ENCODE measurements at regions not wholly inside any gene's neighbourhood (a gene's known extent, or its start where the extent isn't known, plus 50 kb on each side); places are given as distances from the start of the nearest gene placed in this dataset.
A peak's percentile ranks its signal among the peaks of the same experiment; 100 is the strongest.

- no peak for TF ChIP-seq TOE1 (IDR thresholded peaks at IDR 0.05; ENCODE audit: borderline replicate concordance)
- no peak for TF ChIP-seq TOE1 (CRISPR knock-in tag; IDR thresholded peaks at IDR 0.05; ENCODE audit: borderline replicate concordance, low read depth)
- TF ChIP-seq STAT5B (CRISPR knock-in tag; IDR thresholded peaks at IDR 0.05), result no peak
- no peak for TF ChIP-seq SRSF1 (IDR thresholded peaks at IDR 0.05; ENCODE audit: low read depth, low read length)
- TF ChIP-seq CREB3L1 (IDR thresholded peaks at IDR 0.05; ENCODE audit: borderline replicate concordance, low read depth), result no peak
- peak; percentile 17 for TF ChIP-seq ZFP36 (IDR thresholded peaks at IDR 0.05; ENCODE audit: low read depth, low read length, partially characterized antibody)
- peak; percentile 21 for TF ChIP-seq RBM25 (IDR thresholded peaks at IDR 0.05; ENCODE audit: low read depth, low read length, severe bottlenecking)
- TF ChIP-seq BCOR (IDR thresholded peaks at IDR 0.05), result peak; percentile 51; the same call in 1 of the 2 replicates
- no peak for TF ChIP-seq ZC3H4 (CRISPR knock-in tag; IDR thresholded peaks at IDR 0.05; ENCODE audit: borderline replicate concordance)
- no peak for TF ChIP-seq BRD9 (IDR thresholded peaks at IDR 0.05; ENCODE audit: low read depth, partially characterized antibody)
- TF ChIP-seq, protein P1, sequence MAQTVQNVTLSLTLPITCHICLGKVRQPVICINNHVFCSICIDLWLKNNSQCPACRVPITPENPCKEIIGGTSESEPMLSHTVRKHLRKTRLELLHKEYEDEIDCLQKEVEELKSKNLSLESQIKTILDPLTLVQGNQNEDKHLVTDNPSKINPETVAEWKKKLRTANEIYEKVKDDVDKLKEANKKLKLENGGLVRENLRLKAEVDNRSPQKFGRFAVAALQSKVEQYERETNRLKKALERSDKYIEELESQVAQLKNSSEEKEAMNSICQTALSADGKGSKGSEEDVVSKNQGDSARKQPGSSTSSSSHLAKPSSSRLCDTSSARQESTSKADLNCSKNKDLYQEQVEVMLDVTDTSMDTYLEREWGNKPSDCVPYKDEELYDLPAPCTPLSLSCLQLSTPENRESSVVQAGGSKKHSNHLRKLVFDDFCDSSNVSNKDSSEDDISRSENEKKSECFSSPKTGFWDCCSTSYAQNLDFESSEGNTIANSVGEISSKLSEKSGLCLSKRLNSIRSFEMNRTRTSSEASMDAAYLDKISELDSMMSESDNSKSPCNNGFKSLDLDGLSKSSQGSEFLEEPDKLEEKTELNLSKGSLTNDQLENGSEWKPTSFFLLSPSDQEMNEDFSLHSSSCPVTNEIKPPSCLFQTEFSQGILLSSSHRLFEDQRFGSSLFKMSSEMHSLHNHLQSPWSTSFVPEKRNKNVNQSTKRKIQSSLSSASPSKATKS (CRISPR knock-in tag; IDR thresholded peaks at IDR 0.05), result no peak
- H4K20me1 ChIP-seq (replicated peaks; ENCODE audit: control insufficient read depth, insufficient read depth, low read length), result peaks cover 21% of the 10 kb centered on the region; the same call in 1 of the 2 replicates
Measured at GRCh38 chr3:13211605-13212210, 138.5 kb upstream of the IQSEC1 start.

More at GRCh38 chr3:13211605-13212210, 138.5 kb upstream of the IQSEC1 start:
- no peak for ATAC-seq
- no peak overlapping the region for H3K4me3 ChIP-seq
- in situ Hi-C loops (cut with MboI), result no loop called here
- no peak overlapping the region for H2AFZ ChIP-seq (ENCODE audit: low read depth, low read length)
- H3K27ac ChIP-seq (ENCODE audit: extremely low read depth, low read depth, low read length), result no peak overlapping the region
- ChIA-PET POLR2A (no interaction called here), CTCF (ENCODE audit: low intra/inter-chr PET ratio) (no interaction called here)
- no peaks in the 10 kb centered on the region for H3K79me2 ChIP-seq (ENCODE audit: control insufficient read depth, insufficient read depth, low read length)
- no TSS peak for BruUV-seq (replicated peaks)
- H3K9me1 ChIP-seq (ENCODE audit: control insufficient read depth, insufficient read depth, low read length), result peaks cover 4% of the 10 kb centered on the region
- no peak for FAIRE-seq
- no peak overlapping the region for H3K9ac ChIP-seq (ENCODE audit: insufficient read depth in 1 of 2, low read depth in 2 of 2, low read length in 2 of 2)
- no peaks in the 10 kb centered on the region for H3K9me3 ChIP-seq (replicated peaks; ENCODE audit: control insufficient read depth, insufficient read depth, low read depth, low read length)
- intact Hi-C loops (cut with micrococcal nuclease), result no loop called here
- 8% methylated on average over 16 of the region's 16 CpGs for WGBS (ENCODE audit: insufficient coverage, low coverage, missing lambda C conversion rate)
- H3K27me3 ChIP-seq (ENCODE audit: control insufficient read depth in 2 of 2, insufficient read depth in 2 of 2, low read length in 2 of 2), result peaks cover 72 to 95% of the 10 kb centered on the region in 2 experiments
- H3K36me3 ChIP-seq (ENCODE audit: control insufficient read depth, insufficient read depth, low read length), result no peaks in the 10 kb centered on the region
- DNase-seq (ENCODE audit: extremely low read depth in 1 of 4, low spot score in 3 of 4), result no peak
- H3K4me1 ChIP-seq (replicated peaks in 1 of 2; ENCODE audit: control insufficient read depth in 2 of 2, insufficient read depth in 2 of 2, low read length in 2 of 2), result no peaks in the 10 kb centered on the region; a peak in 1 of 5 replicates
- H3K4me2 ChIP-seq (ENCODE audit: insufficient read depth, low read length), result no peak overlapping the region

Measured in K562 (cell line).